ENCODE measurements at regions not wholly inside any gene's neighbourhood (a gene's known extent, or its start where the extent isn't known, plus 50 kb on each side); places are given as distances from the start of the nearest gene placed in this dataset.
"Not testable (repeated sequence)": the region's sequence is repeated elsewhere in the genome, so short reads cannot be mapped to it uniquely, and the experiment has no call there.

- not testable (repeated sequence) for DNase-seq (ENCODE audit: low spot score)
These were observed 290.1 kb downstream of the ZNF716 start for GRCh38 chr7:57740126-57740525.

GRCh38 chr7:57769131-57769530 lies 319.2 kb downstream of the ZNF716 start:
- DNase-seq (ENCODE audit: low spot score) = no peak

- no peak for DNase-seq (ENCODE audit: low spot score)
These were observed 320.0 kb downstream of the ZNF716 start for GRCh38 chr7:57769958-57770357.

GRCh38 chr7:57772126-57772924 lies 322.3 kb downstream of the ZNF716 start:
- no peak for DNase-seq (ENCODE audit: low spot score)

GRCh38 chr7:57774300-57774699 lies 324.3 kb downstream of the ZNF716 start:
- DNase-seq (ENCODE audit: low spot score) = no peak

GRCh38 chr7:57775396-57776088 lies 325.6 kb downstream of the ZNF716 start:
- no peak for DNase-seq (ENCODE audit: low spot score)

- DNase-seq (ENCODE audit: low spot score) = not testable (repeated sequence)
These were observed 326.3 kb downstream of the ZNF716 start for GRCh38 chr7:57776136-57776856.

- no peak for DNase-seq (ENCODE audit: low spot score)
These were observed 339.2 kb downstream of the ZNF716 start for GRCh38 chr7:57789130-57789529.

GRCh38 chr7:57819491-57819981 lies 369.6 kb downstream of the ZNF716 start:
- DNase-seq (ENCODE audit: low spot score) = no peak

- DNase-seq (ENCODE audit: low spot score) = no peak
These were observed 370.5 kb downstream of the ZNF716 start for GRCh38 chr7:57820477-57820876.

- DNase-seq (ENCODE audit: low spot score) = no peak
These were observed 371.7 kb downstream of the ZNF716 start for GRCh38 chr7:57821438-57822382.

- not testable (repeated sequence) for DNase-seq (ENCODE audit: low spot score)
These were observed 376.6 kb downstream of the ZNF716 start for GRCh38 chr7:57826548-57826947.

- DNase-seq (ENCODE audit: low spot score) = not testable (repeated sequence)
These were observed 385.2 kb downstream of the ZNF716 start for GRCh38 chr7:57835161-57835560.

- not testable (repeated sequence) for DNase-seq (ENCODE audit: low spot score)
These were observed 389.2 kb downstream of the ZNF716 start for GRCh38 chr7:57839152-57839551.

- DNase-seq (ENCODE audit: low spot score) = peak; percentile 1
These were observed 418.1 kb downstream of the ZNF716 start for GRCh38 chr7:57867884-57868701.

- peak; percentile 1 for DNase-seq (ENCODE audit: low spot score)
These were observed 418.9 kb downstream of the ZNF716 start for GRCh38 chr7:57868771-57869483.

All from AG08396 (cell line).